HUES48 (cell line): ENCODE measurements at regions not wholly inside any gene's neighbourhood (a gene's known extent, or its start where the extent isn't known, plus 50 kb on each side); places are given as distances from the start of the nearest gene placed in this dataset.

Experiments
- H3K27ac ChIP-seq: one replicate; pipeline ENCODE4 v1.7.0; 2013; ENCODE audit warnings: low read depth, low read length, inconsistent platforms
- H3K27me3 ChIP-seq: 2 replicates; pipeline ENCODE4 v1.6.1; 2013; ENCODE audit warnings: mild to moderate bottlenecking, low read length; ENCODE audit not compliant: control insufficient read depth, insufficient read depth
- H3K36me3 ChIP-seq: 2 replicates; pipeline ENCODE4 v1.6.1; 2013; ENCODE audit warnings: low read length; ENCODE audit not compliant: control insufficient read depth, insufficient read depth
- H3K4me1 ChIP-seq: 2 replicates; pipeline ENCODE4 v1.6.1; 2013; ENCODE audit warnings: mild to moderate bottlenecking, low read length; ENCODE audit not compliant: control insufficient read depth, insufficient read depth
- H3K4me3 ChIP-seq: 2 replicates; pipeline ENCODE4 v1.5.1; 2013; ENCODE audit warnings: mild to moderate bottlenecking, low read depth, low read length
- H3K9ac ChIP-seq: 2 replicates; pipeline ENCODE4 v1.6.1; 2013; ENCODE audit warnings: mild to moderate bottlenecking, low read depth, low read length, moderate library complexity
- H3K9me3 ChIP-seq: 2 replicates; pipeline ENCODE4 v1.6.1; 2013; ENCODE audit warnings: low read length; ENCODE audit not compliant: control insufficient read depth, insufficient read depth

DNA sequence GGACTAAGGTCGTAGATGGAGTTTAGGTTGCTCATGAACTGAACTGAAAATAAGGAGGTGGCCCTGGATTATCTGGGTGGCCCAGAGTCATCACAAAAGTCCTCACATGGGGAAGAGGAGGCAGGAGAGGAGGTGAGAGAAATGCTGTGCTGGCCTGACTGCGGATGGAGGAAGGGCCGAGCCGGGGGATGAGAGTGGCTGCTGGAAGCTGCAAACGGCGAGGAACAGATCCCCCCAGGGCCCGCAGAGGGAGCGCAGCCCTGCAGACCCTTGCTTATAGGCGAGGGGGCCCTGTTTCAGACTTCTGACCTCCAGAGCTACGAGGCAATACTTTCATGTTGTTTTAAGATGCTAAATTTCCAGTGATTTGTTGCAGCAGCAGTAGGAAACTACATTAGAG is 102.7 kb upstream of the C1orf174 start:
- Histone ChIP-seq H3K27me3 (no peaks in the 10 kb centered on the region), H3K9ac (no peak overlapping the region), H3K9me3 (peaks cover 14% of the 10 kb centered on the region), H3K4me3 (no peak overlapping the region), H3K4me1 (no peaks in the 10 kb centered on the region), H3K27ac (no peak overlapping the region), H3K36me3 (no peaks in the 10 kb centered on the region)

DNA sequence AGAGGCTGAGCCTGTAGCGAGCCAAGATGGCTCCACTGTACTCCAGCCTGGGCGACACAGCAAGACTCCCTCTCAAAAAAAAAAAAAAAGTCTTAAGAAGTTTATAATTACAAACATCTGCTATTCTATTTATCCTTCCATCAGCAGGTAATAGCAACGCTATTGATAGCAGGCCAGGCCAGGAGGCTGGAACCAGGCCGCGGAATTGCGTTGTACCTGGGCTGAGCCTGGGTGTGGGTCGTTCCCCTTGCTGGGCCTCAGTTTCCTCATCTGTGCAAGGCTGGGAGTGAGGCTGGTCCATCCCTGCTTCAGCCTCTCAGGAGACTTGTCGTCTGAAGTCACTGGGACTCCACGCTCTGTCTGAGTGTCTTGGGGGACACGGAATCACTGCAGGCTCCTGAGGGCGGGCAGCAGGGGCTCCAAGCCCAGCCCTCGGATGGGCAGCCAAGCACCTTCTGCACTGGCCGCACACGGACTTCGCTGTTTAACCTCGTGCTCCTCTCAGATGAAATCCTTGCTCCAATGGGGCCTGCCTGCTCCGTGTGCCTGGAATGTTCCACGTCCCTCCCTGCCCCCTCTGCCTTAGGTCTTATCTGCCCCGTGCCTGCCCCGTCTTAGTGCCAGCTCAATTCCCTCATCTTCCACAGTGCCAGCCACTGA is 103.9 kb upstream of the C1orf174 start:
- H3K27ac ChIP-seq, result no peak overlapping the region
- H3K27me3 ChIP-seq, result no peaks in the 10 kb centered on the region
- H3K4me1 ChIP-seq, result no peaks in the 10 kb centered on the region
- peaks cover 14% of the 10 kb centered on the region for H3K9me3 ChIP-seq
- H3K9ac ChIP-seq, result no peak overlapping the region
- H3K36me3 ChIP-seq, result no peaks in the 10 kb centered on the region
- no peak overlapping the region for H3K4me3 ChIP-seq

DNA sequence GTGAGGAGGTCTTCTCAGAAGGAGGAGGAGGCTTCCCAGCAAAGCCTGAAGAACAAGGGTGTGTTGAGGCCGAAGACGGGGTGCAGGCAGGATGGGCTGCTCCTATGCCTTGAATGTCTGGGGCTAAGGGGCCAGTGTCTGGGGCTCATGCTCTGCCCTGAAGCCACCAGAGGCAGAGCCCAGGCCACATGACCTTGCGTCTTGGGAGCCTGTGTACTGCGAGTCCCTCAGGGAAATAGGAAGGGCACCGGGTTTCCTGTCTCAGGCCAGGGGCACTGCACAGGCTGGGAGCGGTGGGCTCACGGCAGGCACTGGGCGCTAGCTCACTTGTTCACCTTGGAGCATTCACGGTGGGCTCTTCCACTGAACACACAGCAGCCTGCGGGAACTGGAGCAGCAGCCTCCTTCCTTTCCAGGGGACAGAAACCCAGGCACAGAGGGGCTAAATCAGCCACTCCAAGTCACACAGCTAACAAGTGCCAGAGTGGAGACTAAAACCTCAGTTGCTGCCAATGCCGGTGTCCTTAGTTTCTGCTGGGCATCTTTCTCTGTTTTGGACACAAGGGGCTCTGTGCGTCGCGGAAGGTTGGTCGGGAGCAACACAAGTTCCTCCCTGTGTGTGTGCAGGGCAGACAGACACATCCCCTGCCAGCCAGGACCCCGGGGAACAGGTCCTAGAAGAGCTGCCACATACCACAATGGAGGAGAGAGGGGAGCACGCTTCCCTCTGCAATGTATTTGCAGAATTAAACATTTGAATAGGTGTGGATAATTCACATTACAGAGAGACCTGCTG is 104.8 kb upstream of the C1orf174 start:
- Histone ChIP-seq H3K9ac (no peak overlapping the region), H3K27ac (no peak overlapping the region), H3K27me3 (no peaks in the 10 kb centered on the region), H3K9me3 (peaks cover 14% of the 10 kb centered on the region), H3K4me3 (no peak overlapping the region), H3K4me1 (no peaks in the 10 kb centered on the region), H3K36me3 (no peaks in the 10 kb centered on the region)

DNA sequence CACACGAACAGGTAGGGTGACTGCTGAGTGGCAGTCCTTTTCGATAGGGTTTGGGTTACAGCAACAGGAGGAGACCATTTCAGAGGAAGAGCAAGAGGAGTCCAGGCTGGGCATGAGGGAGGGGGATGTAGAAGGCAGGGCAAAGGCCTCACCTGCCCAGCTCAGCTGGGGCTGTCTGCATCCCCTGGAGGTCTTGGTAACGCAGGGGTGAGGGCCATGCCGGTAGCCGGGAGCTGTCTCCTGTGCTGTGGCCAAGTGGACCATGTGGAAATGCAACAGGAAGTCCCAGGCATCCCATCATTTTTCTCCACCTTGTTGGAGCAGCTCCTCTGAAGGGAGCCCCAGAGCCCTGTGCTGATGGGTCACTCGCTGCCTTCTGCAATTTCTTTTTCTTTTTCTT is 105.4 kb upstream of the C1orf174 start:
- Histone ChIP-seq H3K36me3 (no peaks in the 10 kb centered on the region), H3K9me3 (peaks cover 14% of the 10 kb centered on the region), H3K27ac (no peak overlapping the region), H3K4me3 (no peak overlapping the region), H3K4me1 (no peaks in the 10 kb centered on the region), H3K27me3 (no peaks in the 10 kb centered on the region), H3K9ac (no peak overlapping the region)

DNA sequence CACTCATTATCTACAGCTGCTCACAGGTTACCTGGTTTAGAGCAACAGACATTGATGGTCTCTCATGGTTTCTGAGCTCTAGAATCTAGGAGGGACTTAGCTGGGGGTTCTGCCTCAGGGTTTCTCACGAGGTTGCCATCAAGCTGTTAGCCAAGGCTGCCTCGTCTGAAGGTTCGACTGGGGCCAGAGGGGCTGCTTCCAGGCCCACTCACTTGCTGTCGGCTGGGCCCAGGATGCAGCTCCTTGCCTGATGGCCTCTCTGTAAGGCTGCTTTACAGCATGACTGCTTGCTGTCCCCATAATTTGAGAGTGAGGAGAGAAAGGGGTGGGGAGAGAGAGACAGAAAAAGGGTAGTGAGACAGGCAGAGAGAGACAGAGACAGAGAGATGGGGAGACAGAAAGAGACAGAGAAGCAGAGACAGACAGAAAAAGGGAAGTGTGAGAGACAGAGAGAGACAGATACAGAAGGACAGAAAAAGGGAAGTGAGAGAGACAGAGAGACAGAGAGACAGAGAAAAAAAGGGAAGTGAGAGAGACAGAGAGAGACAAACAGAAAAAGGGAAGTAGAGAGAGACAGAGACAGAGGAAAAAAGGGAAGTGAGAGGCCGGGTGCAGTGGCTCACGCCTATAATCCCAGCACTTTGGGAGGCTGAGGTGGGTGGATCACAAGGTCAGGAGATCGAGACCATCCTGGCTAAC is 106.8 kb upstream of the C1orf174 start:
- H3K9ac ChIP-seq, result no peak overlapping the region

DNA sequence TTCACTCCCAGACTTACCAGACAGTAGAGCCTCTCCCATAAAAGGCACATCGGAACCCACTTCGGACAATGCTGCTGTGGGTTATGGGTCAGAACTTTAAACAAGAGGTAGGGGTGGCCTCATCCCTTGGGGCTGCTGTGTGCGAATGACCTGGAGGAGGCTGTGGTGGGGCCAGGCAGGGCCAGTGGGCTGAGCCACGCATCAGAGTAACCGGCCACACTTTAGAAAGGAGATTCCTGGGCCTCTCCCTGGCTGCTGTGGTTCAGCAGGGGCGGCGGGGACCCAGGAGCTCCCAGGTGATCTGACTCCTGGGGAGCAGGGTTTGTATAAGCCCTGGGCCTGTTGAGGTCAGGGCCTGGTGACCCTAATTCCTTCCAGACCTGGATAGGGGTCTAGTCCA is 110.2 kb upstream of the C1orf174 start:
- no peaks in the 10 kb centered on the region for H3K4me1 ChIP-seq
- H3K4me3 ChIP-seq, result no peak overlapping the region
- no peak overlapping the region for H3K9ac ChIP-seq
- H3K9me3 ChIP-seq, result peaks cover 10% of the 10 kb centered on the region
- H3K27me3 ChIP-seq, result no peaks in the 10 kb centered on the region
- no peak overlapping the region for H3K27ac ChIP-seq
- H3K36me3 ChIP-seq, result no peaks in the 10 kb centered on the region

More for the DNA sequence above, 106.8 kb upstream of the C1orf174 start:
- no peak overlapping the region for H3K4me3 ChIP-seq
- H3K9me3 ChIP-seq, result peaks cover 14% of the 10 kb centered on the region
- H3K27ac ChIP-seq, result no peak overlapping the region
- no peaks in the 10 kb centered on the region for H3K36me3 ChIP-seq
- H3K4me1 ChIP-seq, result no peaks in the 10 kb centered on the region
- H3K27me3 ChIP-seq, result no peaks in the 10 kb centered on the region

DNA sequence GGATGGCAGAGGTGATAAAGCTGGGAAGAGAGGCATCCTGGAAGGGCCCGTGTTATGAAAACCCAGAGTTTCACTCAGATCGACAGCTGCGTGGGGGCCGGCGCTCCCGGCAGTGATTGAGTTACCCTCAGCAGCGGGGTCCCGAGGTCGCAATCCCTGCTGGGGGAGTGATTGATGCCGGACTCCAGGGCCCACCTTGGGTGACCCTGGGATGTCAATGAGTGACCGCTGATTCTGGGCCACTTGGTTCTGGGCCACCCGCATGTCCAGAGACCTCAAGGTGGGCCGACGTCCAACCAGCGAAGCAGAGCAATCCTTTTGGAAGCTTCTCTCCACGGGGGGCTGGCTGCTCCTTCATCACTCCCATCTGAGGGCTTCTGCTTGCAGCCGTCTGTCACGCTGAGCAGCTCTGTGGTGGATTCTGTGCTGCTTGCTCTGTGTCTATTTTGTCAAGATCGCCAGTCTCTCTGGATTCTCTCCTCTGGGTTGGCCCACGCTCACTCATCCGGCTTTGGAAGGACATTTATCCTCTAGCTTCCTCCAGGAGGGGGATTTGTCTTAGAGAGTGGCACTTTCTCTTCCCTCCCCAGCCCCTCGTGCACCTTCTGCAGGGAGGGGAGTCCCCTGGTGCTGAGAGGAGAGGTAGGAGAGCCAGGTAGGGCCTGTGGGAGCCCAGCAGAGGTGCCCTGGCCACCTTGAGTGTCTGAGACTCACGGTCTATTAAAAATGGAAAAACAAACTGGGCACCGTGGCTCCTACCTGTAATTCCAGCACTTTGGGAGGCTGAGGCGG is 110.9 kb upstream of the C1orf174 start:
- H3K27ac ChIP-seq, result no peak overlapping the region

DNA sequence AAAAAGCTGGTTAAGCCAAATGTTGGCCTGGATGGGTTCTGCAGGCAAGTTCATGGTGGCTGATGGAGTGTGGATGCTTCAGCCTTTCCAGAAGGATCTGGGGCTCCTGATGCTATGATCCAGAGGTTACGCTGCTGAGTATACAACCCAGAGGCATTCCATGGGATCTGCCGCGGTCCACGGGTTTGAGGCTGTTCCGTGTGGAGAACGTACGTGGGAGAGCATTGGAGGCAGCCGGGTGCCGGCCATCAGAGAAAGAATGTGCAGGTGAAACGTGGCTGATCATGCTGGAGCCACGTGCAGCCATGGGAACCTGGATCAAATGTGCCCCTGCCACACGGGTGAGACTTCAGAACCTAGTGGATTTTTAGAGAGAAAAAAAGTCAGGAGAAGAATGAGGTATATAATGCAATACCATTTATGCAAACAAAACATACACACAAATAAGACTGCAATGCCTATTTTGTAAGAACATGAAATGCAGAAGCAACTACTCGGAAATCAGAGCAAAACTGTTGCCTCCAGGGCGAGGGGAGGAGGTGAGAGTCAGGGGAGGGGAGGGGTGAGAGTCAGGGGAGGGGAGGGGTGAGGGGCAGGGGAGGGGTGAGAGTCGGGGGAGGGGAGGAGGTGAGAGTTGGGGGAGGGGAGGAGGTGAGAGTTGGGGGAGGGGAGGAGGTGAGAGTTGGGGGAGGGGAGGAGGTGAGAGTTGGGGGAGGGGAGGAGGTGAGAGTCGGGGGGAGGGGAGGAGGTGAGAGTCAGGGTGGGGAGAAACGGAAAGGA is 116.5 kb upstream of the C1orf174 start:
- Histone ChIP-seq H3K4me3 (no peak overlapping the region), H3K36me3 (no peaks in the 10 kb centered on the region), H3K9ac (no peak overlapping the region), H3K27ac (no peak overlapping the region), H3K9me3 (no peaks in the 10 kb centered on the region; the same call in 1 of the 2 replicates), H3K27me3 (no peaks in the 10 kb centered on the region), H3K4me1 (no peaks in the 10 kb centered on the region)

More for the DNA sequence above, 110.9 kb upstream of the C1orf174 start:
- Histone ChIP-seq H3K27me3 (no peaks in the 10 kb centered on the region), H3K9me3 (peaks cover 8% of the 10 kb centered on the region), H3K4me3 (no peak overlapping the region), H3K36me3 (no peaks in the 10 kb centered on the region), H3K4me1 (no peaks in the 10 kb centered on the region), H3K9ac (no peak overlapping the region)

DNA sequence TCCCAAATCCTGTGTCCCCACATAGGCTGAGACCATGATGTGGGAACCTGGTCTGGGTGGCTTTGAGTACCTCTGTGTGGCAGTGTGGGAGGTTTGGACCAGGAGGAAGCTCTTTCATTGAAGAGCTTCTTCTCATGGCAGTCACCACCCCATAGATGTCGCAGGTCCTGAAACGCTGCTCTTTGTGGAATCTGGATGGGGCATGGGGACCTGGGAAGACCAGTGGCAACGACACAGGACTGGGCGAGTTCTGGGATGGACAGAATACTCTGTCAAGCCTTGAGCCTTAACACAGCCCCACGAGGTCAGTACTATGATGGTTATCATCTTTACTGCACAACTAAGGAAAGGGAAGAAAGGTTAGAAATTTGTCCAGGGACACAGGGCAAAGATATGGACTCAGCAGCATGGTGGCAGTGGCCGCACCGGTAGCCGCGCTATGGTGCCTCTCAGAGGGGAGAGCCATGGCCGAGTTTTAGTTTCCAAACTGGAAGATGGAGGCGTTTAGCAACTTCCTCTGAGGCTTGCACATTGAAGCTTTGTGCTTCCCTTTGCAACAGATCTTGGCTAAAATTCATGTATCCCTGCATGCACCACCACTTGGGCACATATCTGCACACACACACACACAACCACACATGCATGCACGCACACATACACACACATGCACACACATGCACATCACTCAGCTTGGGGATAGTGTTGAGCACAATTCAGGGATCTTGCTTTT is 117.7 kb upstream of the C1orf174 start:
- Histone ChIP-seq H3K9me3 (peaks cover 4% of the 10 kb centered on the region; the same call in 1 of the 2 replicates), H3K4me3 (no peak overlapping the region), H3K27me3 (no peaks in the 10 kb centered on the region), H3K36me3 (no peaks in the 10 kb centered on the region), H3K27ac (no peak overlapping the region), H3K4me1 (no peaks in the 10 kb centered on the region), H3K9ac (no peak overlapping the region)
